ENCODE measurements at regions not wholly inside any gene's neighbourhood (a gene's known extent, or its start where the extent isn't known, plus 50 kb on each side); places are given as distances from the start of the nearest gene placed in this dataset.

DNA sequence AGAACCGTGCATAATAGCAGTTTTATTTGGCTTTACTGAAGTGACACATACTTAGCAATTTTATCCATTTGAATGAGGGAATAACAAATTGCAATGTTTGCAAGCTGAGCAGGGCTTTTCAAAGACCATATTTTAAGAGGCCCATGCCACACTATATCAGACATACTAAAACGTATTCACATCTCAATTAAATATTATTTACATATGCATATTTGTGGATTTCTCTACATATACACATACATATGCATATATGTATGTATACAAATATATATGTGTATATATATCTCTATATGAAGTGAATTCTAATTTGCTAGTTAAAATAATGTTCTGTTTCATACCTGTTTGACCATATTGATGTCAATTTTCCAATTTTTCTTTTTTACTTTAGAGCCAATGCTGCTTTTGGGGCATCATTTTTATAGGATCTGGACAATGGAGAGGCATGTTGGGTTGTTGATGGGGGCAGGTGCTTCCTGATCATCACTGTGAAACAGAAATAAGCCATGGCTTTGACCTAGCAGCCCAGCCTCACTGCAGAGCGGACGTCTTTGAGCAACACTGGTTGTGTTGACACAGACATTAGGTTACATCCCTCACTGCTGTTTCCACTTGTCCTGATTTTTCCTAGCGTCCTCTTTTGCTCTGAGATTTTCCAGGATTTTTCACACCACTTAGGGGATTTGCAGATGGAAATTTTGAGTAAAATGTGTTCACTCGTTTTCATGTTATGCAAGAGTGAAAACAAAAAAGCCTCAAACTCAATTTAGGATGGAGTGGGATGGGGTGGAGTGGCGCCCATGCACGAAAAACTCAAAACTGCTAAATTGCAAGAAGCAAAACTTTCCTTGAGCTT lies 56.9 kb downstream of the RDH14 start:
- no peak for DNase-seq (ENCODE audit: low spot score)
- no peak for FAIRE-seq

DNA sequence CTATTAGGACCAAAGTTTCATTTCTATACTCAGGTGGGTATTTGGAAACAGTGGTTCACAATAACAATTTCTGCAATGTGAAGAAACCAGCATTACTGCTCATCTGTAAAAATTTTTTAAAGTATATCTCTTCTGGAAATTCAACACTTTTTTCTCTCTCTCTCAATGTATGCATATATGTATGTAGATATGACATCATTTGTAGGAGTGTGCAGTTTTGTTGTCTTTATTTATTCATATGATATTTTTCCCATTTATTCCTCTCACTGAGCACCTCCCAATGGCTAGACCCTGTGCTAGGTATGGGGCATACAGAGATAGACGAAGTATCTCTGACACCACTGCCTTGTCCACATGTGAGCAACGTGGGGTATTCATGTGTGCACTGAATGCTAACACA lies 58.3 kb downstream of the RDH14 start:
- FAIRE-seq (no peak), DNase-seq (ENCODE audit: low spot score) (no peak)

- DNase-seq (ENCODE audit: low spot score) (no peak), FAIRE-seq (no peak)
These were observed 58.7 kb downstream of the RDH14 start for GRCh38 chr2:18501729-18502128.

- DNase-seq (ENCODE audit: low spot score) (no peak), FAIRE-seq (no peak)
These were observed 59.3 kb downstream of the RDH14 start for GRCh38 chr2:18501156-18501555.

- no peak for DNase-seq (ENCODE audit: low spot score)
- no peak for FAIRE-seq
These were observed 60.1 kb downstream of the RDH14 start for GRCh38 chr2:18500333-18500732.

- FAIRE-seq: no peak
These were observed 61.9 kb downstream of the RDH14 start for GRCh38 chr2:18498531-18498930.

GRCh38 chr2:18496516-18496915 lies 63.9 kb downstream of the RDH14 start:
- FAIRE-seq (no peak), DNase-seq (ENCODE audit: low spot score) (no peak)

More at GRCh38 chr2:18498531-18498930, 61.9 kb downstream of the RDH14 start:
- DNase-seq (ENCODE audit: low spot score): no peak

GRCh38 chr2:18495058-18495457 lies 65.4 kb downstream of the RDH14 start:
- FAIRE-seq (no peak), DNase-seq (ENCODE audit: low spot score) (no peak)

GRCh38 chr2:18492721-18493120 lies 67.7 kb downstream of the RDH14 start:
- FAIRE-seq: no peak
- no peak for DNase-seq (ENCODE audit: low spot score)

DNA sequence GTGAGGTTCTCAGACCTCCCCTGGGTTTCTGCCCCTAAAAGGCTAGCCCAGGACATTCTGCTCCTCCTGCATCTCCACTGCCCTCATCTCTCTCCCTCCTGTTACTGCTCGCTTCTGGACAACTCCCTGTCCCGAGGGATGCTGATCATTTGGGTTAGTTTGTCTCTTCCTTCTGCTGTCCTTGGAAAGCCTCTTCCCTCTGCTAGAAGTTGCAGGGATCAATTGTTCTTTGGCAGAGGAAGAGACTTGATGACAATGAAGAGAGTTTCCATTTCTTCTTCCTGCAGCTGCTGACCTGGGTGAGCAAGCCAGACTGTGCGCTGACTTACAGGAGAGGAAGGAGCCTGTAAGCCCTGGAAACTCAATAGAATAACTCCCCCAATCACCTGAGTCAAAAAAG lies 68.9 kb downstream of the RDH14 start:
- no peak for DNase-seq (ENCODE audit: low spot score)
- FAIRE-seq: no peak

DNA sequence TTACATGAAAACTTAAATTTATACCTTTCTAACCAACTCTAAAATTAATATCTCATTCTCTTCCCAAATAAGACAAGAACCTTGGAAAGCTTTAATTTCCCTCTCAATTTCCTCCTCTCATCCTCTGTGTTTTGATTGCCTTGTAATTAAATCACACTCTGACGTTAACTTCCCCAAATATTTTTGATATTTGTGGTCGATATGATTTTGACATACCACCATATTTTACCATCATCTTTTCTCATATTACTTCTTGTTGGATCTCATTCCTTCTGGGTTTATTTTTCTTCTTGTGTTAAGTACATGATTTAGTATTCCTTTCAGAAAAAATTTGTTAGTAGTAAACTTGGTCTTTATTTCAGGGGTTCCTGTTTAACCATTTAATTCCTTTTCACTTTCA lies 69.6 kb downstream of the RDH14 start:
- FAIRE-seq (no peak), DNase-seq (ENCODE audit: low spot score) (no peak)

- DNase-seq (ENCODE audit: low spot score): no peak
- FAIRE-seq: no peak
These were observed 73.1 kb downstream of the RDH14 start for GRCh38 chr2:18487106-18487913.

DNA sequence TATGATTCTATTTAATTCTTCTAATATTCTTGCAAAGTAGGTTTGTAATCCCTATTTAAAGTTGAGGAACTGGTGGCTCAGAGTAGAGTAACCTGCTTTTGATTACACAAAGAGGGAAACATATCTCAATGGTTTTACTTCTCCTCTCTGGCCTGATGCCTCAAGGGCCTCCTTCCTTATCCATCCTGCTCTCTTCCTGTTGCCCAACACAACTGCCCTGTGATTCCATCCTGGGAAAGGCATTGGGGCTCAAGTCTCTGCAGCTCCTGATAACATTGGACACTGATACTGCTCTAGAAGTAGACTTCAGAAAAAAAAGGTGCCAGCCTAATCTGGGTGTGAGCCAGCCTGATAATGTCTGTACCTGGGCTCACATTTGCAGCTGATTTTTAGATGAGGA lies 75.8 kb downstream of the RDH14 start:
- FAIRE-seq: no peak

DNA sequence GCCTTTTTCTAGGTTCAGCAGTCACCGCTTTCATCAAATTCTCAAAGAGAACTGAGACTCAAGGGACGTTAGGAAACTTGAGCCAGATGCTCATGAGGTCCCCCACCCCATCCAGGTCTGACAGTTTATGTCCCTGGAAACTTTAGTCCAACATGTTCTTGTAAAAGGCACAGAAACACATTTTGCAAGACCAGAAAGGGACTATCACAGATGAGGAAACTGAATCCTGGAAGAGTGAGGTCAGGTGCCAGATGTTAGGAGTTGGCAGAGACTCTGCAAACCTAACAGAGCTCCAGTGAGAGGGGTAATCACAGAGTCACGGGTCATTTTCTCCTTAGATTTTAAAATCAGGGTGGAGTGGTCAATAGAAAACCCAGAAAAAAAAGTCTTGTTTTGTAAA lies 76.6 kb downstream of the RDH14 start:
- DNase-seq (ENCODE audit: low spot score) (no peak), FAIRE-seq (no peak)

More for the DNA sequence above, 75.8 kb downstream of the RDH14 start:
- no peak for DNase-seq (ENCODE audit: low spot score)

- FAIRE-seq (no peak), DNase-seq (ENCODE audit: low spot score) (no peak)
These were observed 77.8 kb downstream of the RDH14 start for GRCh38 chr2:18482666-18483065.

- no peak for DNase-seq (ENCODE audit: low spot score)
- no peak for FAIRE-seq
These were observed 80.5 kb downstream of the RDH14 start for GRCh38 chr2:18479947-18480369.

GRCh38 chr2:18477293-18477692 lies 83.2 kb downstream of the RDH14 start:
- no peak for FAIRE-seq

DNA sequence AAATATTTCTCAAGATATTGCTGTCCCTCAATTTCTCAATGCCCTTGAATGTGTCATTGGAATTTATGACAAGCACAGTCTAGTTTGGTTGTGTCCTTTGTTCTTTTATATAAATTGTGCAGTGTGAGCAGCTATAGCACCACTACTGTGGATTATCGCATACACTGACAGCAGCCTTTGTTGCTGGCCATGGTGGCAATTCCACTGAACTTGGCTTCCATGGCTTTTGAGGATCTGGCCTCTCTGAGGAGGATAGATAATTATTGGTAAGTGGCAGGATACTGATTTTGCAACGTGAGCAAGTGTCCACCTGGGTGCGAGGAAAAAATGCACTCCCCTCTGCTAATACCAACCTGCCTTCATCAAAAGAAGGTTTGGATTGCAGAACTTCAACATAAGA lies 84.0 kb downstream of the RDH14 start:
- DNase-seq (ENCODE audit: low spot score) (no peak), FAIRE-seq (no peak)

More at GRCh38 chr2:18477293-18477692, 83.2 kb downstream of the RDH14 start:
- DNase-seq (ENCODE audit: low spot score): no peak

- FAIRE-seq: no peak
- no peak for DNase-seq (ENCODE audit: low spot score)
These were observed 84.6 kb downstream of the RDH14 start for GRCh38 chr2:18475884-18476283.

DNA sequence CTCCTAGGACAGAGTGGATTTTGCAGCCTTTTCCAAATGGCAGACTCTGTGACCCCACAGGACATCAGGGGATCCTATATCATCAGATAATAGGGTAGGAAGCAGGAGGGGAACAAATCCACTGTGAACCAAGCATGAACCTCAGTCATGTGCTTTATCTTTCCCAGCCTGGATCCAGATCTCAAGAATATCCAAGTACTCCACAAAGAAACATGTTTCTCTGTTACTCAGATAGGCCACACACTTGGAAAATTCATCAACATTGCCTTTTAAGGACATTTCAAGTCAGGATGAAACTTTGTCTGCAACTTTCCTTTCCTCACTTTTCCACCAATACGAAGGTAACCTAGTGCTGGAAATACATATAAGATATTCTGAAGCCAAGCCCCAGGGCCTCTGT lies 85.8 kb downstream of the RDH14 start:
- FAIRE-seq: no peak
- no peak for DNase-seq (ENCODE audit: low spot score)

DNA sequence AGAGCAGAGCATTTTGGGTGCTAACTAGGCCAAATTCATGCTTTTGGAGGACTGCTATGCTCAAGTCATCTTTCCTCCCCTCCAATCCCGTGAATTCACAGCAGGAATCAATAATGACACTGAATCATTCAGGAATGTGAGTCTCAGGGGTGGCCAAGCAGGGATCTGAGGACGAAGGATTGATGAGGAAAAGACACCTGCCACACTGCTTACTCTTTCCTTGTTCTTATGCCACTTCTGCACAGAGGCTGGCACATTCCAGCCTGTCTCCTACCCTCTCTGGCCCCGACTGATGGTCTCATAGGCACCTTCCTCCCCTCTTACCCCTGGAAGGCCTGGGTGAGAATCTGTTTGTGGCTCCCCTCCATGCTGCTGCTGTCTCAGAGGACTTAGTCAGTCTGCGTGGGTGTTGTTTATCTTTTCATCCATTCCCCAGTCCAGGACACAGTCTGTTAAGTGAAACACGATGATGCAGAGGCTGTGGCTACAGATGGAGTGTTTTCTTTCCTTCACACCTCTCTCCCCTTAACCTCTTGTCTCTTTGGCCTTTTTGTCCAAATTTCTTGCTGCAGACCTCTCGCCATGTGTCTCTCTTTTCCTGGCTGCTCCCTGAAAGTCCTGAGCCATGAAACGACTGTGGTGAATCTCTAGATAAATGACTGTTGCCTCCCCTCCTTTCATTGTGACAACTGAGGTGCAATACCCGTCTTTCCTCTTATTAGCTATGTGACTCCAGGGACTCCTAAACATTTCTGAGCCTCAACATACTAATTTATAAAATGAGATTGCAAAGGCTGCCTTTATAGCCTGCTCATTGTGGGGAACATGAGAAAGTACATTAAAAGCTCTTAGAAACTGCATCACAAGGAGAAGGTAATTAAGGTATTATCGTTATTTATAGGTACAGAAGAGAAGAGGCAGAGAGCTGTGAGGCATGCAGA lies 86.9 kb downstream of the RDH14 start:
- DNase-seq (ENCODE audit: low spot score): no peak
- no peak for FAIRE-seq
